Peyer's patch (tissue), 4 donors: ENCODE measurements at regions not wholly inside any gene's neighbourhood (a gene's known extent, or its start where the extent isn't known, plus 50 kb on each side); places are given as distances from the start of the nearest gene placed in this dataset.

ENCODE experiments used
- DNase-seq, 3 donors: peaks; one replicate each; pipeline ENCODE4 v3.0.0-alpha.2; 2017 to 2019
- H3K27ac ChIP-seq, 4 donors: fragments of 200-600 bp; sonication (generic); one replicate each; pipeline ENCODE4 v1.5.1; 2016 to 2019
- H3K27me3 ChIP-seq, 2 donors: fragments of 200-600 bp; sonication (generic); one replicate each; pipeline ENCODE4 v1.5.1; 2019
- H3K36me3 ChIP-seq, 3 donors: fragments of 200-600 bp; sonication (generic); one replicate each; pipeline ENCODE4 v1.5.1; 2016 to 2019
- H3K4me1 ChIP-seq, 4 donors: fragments of 200-600 bp; sonication (generic); one replicate each; pipeline ENCODE4 v1.5.1; 2016 to 2019
- H3K4me3 ChIP-seq, 4 donors: fragments of 200-600 bp; sonication (generic); 1 replicate in 3 of 4; 2 replicates in 1 of 4; pipeline ENCODE4 v1.5.1; 2016 to 2019; ENCODE audit warnings: mild to moderate bottlenecking in 1 of 4
- H3K9me3 ChIP-seq, 4 donors: fragments of 200-600 bp; sonication (generic); one replicate each; pipeline ENCODE4 v1.5.1; 2016 to 2019; ENCODE audit warnings: mild to moderate bottlenecking in 1 of 4
- POLR2A ChIP-seq, 2 donors: fragments of 450-650 bp; IDR thresholded peaks; one replicate each; pipeline ENCODE4 v1.5.1; 2017; ENCODE audit warnings: antibody characterized with exemption in 2 of 2, mild to moderate bottlenecking in 2 of 2, moderate library complexity in 2 of 2
- TF ChIP-seq, protein P1 (sequence below), 6 experiments: fragments of 450-650 bp in 4 of 6; fragments of 200-600 bp in 2 of 6; sonication (generic) in 1 of 6; IDR thresholded peaks; one replicate each; pipeline ENCODE4 v1.5.1; 2017 to 2019; ENCODE audit warnings: antibody characterized with exemption in 6 of 6, mild to moderate bottlenecking in 3 of 6, moderate library complexity in 1 of 6

DNA sequence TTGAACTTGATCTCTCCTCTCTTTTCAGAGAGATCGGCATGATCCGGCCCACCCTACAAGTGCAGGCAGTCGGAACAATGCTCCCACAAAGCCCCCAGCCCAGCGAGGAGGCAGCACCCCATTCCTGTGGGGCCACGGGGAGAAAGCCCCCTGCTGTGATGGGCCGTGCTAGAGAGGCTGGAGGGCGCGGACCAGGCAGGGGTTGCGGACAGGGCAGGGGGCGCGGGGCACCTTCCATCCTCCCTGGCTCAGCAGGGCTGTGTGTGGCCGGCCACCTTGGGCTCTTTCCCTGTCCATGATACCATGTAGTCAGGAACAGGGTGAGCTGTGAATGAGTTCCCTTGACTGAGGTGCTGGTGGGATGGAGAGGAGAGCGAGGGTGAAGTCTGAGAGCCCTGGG is 379.8 kb downstream of the BRD1 start:
- DNase-seq, result no peak
- no peaks in the 10 kb centered on the region for H3K36me3 ChIP-seq
- no peak for TF ChIP-seq POLR2A (IDR thresholded peaks at IDR 0.05)
- TF ChIP-seq, protein P1, sequence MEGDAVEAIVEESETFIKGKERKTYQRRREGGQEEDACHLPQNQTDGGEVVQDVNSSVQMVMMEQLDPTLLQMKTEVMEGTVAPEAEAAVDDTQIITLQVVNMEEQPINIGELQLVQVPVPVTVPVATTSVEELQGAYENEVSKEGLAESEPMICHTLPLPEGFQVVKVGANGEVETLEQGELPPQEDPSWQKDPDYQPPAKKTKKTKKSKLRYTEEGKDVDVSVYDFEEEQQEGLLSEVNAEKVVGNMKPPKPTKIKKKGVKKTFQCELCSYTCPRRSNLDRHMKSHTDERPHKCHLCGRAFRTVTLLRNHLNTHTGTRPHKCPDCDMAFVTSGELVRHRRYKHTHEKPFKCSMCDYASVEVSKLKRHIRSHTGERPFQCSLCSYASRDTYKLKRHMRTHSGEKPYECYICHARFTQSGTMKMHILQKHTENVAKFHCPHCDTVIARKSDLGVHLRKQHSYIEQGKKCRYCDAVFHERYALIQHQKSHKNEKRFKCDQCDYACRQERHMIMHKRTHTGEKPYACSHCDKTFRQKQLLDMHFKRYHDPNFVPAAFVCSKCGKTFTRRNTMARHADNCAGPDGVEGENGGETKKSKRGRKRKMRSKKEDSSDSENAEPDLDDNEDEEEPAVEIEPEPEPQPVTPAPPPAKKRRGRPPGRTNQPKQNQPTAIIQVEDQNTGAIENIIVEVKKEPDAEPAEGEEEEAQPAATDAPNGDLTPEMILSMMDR (IDR thresholded peaks at IDR 0.05), result no peak
- no peak overlapping the region for H3K27ac ChIP-seq
- no peak overlapping the region for H3K4me3 ChIP-seq
- H3K4me1 ChIP-seq, result no peaks in the 10 kb centered on the region
- H3K27me3 ChIP-seq, result no peaks in the 10 kb centered on the region
- no peaks in the 10 kb centered on the region for H3K9me3 ChIP-seq

DNA sequence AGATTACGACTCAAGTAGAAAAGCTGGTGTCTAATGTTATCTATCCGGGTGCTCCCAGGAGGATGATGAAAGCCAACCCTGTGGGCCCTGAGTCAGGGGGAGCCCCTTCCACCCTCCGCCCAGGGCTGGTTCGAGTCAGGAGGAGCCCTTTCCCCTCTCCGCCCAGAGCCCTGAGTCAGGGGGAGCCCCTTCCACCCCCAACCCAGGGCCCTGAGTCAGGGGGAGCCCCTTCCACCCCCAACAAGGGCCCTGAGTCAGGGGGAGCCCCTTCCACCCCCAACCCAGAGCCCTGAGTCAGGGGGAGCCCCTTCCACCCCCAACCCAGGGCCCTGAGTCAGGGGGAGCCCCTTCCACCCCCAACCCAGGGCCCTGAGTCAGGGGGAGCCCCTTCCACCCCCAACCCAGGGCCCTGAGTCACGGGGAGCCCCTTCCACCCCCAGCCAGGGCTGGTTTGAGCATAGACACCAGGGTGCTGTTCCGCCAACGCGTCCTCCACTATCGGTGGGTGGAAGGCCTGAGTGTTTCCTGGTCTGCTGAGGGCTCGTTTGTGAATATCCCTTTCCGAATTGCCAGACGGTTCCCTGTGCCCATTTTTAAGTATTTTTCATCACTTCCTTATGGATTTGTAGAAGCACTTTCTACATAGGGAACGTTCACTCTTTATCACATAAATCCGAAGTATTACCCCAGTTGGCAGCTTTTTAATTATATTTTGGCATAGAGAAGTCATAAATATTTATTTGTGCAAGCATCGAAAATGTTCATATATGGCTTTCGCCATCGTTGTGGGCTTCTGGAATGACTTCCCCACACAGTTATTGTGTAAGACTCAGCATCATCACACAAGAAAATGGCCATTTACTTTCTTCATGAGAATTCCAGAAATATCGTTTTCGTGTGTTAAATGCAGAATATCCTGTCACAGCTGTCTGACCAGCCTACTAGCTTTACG is 380.6 kb downstream of the BRD1 start:
- no peak for TF ChIP-seq POLR2A (IDR thresholded peaks at IDR 0.05)
- TF ChIP-seq, protein P1 (IDR thresholded peaks at IDR 0.05), result no peak
- Histone ChIP-seq H3K9me3 (no peaks in the 10 kb centered on the region), H3K4me1 (no peaks in the 10 kb centered on the region), H3K4me3 (no peak overlapping the region), H3K36me3 (no peaks in the 10 kb centered on the region), H3K27ac (no peak overlapping the region), H3K27me3 (no peaks in the 10 kb centered on the region)
- no peak for DNase-seq

DNA sequence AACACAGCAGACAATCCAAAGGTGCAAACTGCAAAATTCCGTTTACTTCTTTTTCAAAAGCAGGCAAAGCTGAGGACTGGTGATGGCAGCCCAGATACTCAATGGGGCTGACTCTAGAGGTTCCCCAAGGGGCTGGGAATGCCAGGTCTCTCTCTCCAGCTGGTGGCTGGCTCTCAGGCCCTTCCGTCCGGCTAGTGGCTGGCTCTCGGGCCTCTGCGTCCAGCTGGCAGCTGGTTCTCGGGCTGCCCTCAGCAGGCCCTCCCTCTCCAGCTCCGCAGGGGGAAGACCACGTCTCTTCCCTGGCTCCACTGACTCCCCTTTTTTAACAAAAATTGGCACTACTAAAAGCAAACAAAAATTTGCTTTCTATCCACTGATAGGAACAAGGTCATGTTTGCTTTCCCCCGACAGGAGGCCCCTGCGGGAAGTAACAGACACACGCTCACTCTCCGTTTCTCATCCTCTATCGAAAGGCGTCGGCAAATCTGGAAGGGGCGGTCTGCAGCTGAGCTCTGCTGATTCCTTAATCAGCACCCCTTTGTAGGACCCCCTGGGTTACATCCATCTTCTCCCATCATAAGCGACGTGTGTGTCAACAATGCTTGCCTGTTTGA is 381.4 kb downstream of the BRD1 start:
- Histone ChIP-seq H3K9me3 (no peaks in the 10 kb centered on the region), H3K4me3 (no peak overlapping the region), H3K4me1 (no peaks in the 10 kb centered on the region), H3K27ac (no peak overlapping the region), H3K27me3 (no peaks in the 10 kb centered on the region), H3K36me3 (no peaks in the 10 kb centered on the region)
- DNase-seq, result peak in 1 of 3 donors; percentile 10
- no peak for TF ChIP-seq POLR2A (IDR thresholded peaks at IDR 0.05)
- TF ChIP-seq, protein P1 (IDR thresholded peaks at IDR 0.05), result no peak

DNA sequence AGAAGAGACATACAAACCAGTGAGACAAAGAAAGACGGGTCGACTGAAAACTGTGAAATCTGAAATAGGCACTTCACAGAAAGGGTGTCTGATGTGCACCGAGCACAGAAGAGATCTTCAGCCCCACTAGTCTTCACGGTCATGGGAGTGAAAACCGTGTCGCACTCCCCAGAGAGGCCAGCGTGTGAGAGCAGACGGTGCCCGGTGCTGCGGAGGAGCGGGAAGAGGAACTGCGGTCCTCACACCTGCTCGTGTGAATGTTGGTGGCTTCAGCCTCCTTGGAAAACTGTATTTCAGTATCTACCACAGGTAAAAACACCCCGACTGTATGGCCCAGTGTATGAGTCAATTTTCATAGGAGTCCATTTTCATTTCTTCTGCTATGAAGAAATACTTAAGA is 382.9 kb downstream of the BRD1 start:
- TF ChIP-seq, protein P1 (IDR thresholded peaks at IDR 0.05), result no peak
- no peak for TF ChIP-seq POLR2A (IDR thresholded peaks at IDR 0.05)
- Histone ChIP-seq H3K27me3 (no peaks in the 10 kb centered on the region), H3K4me3 (no peak overlapping the region), H3K9me3 (no peaks in the 10 kb centered on the region), H3K27ac (no peak overlapping the region), H3K36me3 (no peaks in the 10 kb centered on the region), H3K4me1 (no peaks in the 10 kb centered on the region)
- no peak for DNase-seq

DNA sequence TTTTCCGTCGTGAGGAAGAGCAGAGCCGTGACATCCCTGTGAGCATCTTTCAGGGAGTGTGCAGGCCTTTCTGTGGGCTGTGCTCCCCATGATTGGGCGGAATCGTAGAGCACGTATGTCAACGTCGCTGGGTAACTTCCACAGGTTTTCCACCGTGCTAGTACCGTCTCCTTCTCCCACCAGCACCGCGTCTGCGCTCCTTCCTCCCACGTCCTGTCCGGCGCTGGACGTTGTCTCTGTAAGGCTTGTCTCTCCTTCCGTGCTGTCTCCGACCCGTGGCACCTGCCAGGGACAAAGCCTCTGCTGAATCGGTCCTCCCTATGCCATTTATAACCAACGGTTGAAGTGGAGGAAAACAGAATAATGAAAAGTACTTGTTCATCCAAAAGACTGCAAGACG is 386.7 kb downstream of the BRD1 start:
- Histone ChIP-seq H3K27me3 (no peaks in the 10 kb centered on the region), H3K9me3 (no peaks in the 10 kb centered on the region), H3K36me3 (no peaks in the 10 kb centered on the region), H3K4me1 (no peaks in the 10 kb centered on the region), H3K27ac (no peak overlapping the region), H3K4me3 (no peak overlapping the region)
- TF ChIP-seq POLR2A (IDR thresholded peaks at IDR 0.05), result no peak
- TF ChIP-seq, protein P1 (IDR thresholded peaks at IDR 0.05), result no peak
- peak in 1 of 3 donors; percentile 15 for DNase-seq
